MCF 10A (cell line): ENCODE measurements at regions not wholly inside any gene's neighbourhood (a gene's known extent, or its start where the extent isn't known, plus 50 kb on each side); places are given as distances from the start of the nearest gene placed in this dataset.

Source experiments
- BruUV-seq: library from RNA; stranded (reverse); fragments of 400-500 nt; replicated peaks from 2 replicates; lab custom pipeline; 2021; lab: Mats Ljungman, UMichigan
- CTCF ChIA-PET: fragments of 300-600 bp; sonication (Branson Sonifier 250); formaldehyde crosslinking; extraction: SDS; loops from one replicate; lab custom pipeline; 2021; ENCODE audit warnings: antibody characterized with exemption, inconsistent platforms; lab: Yijun Ruan, JAX
- POLR2A ChIA-PET: fragments of 300-600, 350-650 bp; sonication (Branson Sonifier 250); formaldehyde crosslinking; extraction: SDS; loops from one replicate; lab custom pipeline; 2020; ENCODE audit warnings: antibody characterized with exemption, inconsistent platforms; lab: Yijun Ruan, JAX
- DNase-seq: peaks from one replicate; pipeline ENCODE4 v3.0.0-alpha.2; 2018; ENCODE audit not compliant: unreplicated experiment
- H3K27ac Mint-ChIP-seq: one replicate; pipeline ENCODE4 v1.8.0; 2022; ENCODE audit warnings: mild to moderate bottlenecking, low read depth, mixed read lengths; ENCODE audit not compliant: unreplicated experiment
- H3K27me3 Mint-ChIP-seq: one replicate; pipeline ENCODE4 v1.8.0; 2022; ENCODE audit warnings: mixed read lengths; ENCODE audit not compliant: insufficient read depth, unreplicated experiment
- H3K36me3 Mint-ChIP-seq: one replicate; pipeline ENCODE4 v1.8.0; 2022; ENCODE audit warnings: mild to moderate bottlenecking, moderate library complexity, mixed read lengths; ENCODE audit not compliant: insufficient read depth, unreplicated experiment
- H3K4me1 Mint-ChIP-seq: one replicate; pipeline ENCODE4 v1.8.0; 2022; ENCODE audit warnings: mixed read lengths; ENCODE audit not compliant: insufficient read depth, unreplicated experiment
- H3K4me3 Mint-ChIP-seq: one replicate; pipeline ENCODE4 v1.8.0; 2022; ENCODE audit warnings: mild to moderate bottlenecking, moderate library complexity, mixed read lengths; ENCODE audit not compliant: unreplicated experiment
- H3K9me3 Mint-ChIP-seq: one replicate; pipeline ENCODE4 v1.8.0; 2022; ENCODE audit warnings: mixed read lengths; ENCODE audit not compliant: unreplicated experiment
- intact Hi-C: fragments of 100-400 bp; cut with micrococcal nuclease; formaldehyde crosslinking; loops from 2 replicates; pipeline ENCODE4 v1.14.1; 2022
- TF ChIP-seq, protein P1 (sequence below): fragments of 200-600 bp; IDR thresholded peaks from one replicate; pipeline ENCODE4 v1.8.0; 2022; ENCODE audit warnings: antibody characterized with exemption, mild to moderate bottlenecking; ENCODE audit not compliant: unreplicated experiment

GRCh38 chr5:125337294-125337693 is 590.9 kb upstream of the ZNF608 start:
- intact Hi-C loops: loop anchor here (10.0 kb wide), 1 partner anchor 592 kb away; the partner anchor contains the start of gene ZNF608
- Mint-ChIP-seq H3K27ac (no peak overlapping the region), H3K27me3 (no peaks in the 10 kb centered on the region), H3K4me1 (no peaks in the 10 kb centered on the region), H3K9me3 (no peaks in the 10 kb centered on the region), H3K36me3 (no peaks in the 10 kb centered on the region), H3K4me3 (no peak overlapping the region)
- POLR2A ChIA-PET: no interaction called here
- TF ChIP-seq, protein P1, sequence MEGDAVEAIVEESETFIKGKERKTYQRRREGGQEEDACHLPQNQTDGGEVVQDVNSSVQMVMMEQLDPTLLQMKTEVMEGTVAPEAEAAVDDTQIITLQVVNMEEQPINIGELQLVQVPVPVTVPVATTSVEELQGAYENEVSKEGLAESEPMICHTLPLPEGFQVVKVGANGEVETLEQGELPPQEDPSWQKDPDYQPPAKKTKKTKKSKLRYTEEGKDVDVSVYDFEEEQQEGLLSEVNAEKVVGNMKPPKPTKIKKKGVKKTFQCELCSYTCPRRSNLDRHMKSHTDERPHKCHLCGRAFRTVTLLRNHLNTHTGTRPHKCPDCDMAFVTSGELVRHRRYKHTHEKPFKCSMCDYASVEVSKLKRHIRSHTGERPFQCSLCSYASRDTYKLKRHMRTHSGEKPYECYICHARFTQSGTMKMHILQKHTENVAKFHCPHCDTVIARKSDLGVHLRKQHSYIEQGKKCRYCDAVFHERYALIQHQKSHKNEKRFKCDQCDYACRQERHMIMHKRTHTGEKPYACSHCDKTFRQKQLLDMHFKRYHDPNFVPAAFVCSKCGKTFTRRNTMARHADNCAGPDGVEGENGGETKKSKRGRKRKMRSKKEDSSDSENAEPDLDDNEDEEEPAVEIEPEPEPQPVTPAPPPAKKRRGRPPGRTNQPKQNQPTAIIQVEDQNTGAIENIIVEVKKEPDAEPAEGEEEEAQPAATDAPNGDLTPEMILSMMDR: no peak
- CTCF ChIA-PET: no interaction called here
- DNase-seq: no peak
- no TSS peak for BruUV-seq

DNA sequence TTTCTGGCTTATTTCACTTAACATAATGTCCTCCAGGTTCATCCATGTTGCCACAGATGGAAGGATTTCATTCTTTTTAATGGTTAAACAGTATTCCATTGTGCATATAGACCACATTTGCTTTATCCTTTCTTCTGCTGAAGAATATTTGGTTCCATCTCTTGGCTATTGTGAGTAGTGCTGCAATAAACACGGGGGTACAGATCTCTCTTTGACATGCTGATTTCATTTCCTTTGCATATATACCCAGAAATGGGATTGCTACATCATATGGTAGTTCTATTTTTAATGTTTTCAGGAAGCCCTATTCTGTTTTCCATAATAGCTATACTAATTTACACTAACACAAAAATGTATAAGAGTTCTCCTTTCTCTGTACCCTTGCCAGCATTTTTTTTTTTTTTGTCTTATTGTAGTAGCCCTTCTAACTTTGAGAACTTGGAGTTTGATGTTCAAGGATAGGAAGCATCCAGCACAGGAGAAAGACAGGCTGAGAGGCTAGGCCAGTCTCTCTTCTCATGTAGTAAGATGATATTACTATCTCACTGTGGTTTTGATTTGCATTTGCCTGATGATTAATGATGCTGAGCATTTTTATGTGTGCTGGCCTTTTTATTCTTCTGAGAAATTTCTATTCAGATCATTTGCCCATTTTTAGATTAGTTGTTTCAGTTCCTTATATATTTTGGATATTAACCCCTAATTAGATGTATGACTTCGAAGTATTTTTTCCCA is 592.2 kb upstream of the ZNF608 start:
- ChIA-PET POLR2A (interaction anchor here (0.6 kb wide), 1 partner anchor 304 kb away, joined by 3 read pairs; no protein-coding TSS in a partner anchor), CTCF (no interaction called here)
- no peak for DNase-seq
- H3K4me1 Mint-ChIP-seq: no peaks in the 10 kb centered on the region
- no peaks in the 10 kb centered on the region for H3K9me3 Mint-ChIP-seq
- TF ChIP-seq, protein P1: peak; percentile 13
- no peaks in the 10 kb centered on the region for H3K36me3 Mint-ChIP-seq
- intact Hi-C loops: loop anchor here (10.0 kb wide), 1 partner anchor 594 kb away; the partner anchor contains the start of gene ZNF608
- no peaks in the 10 kb centered on the region for H3K27me3 Mint-ChIP-seq
- no peak overlapping the region for H3K27ac Mint-ChIP-seq
- no TSS peak for BruUV-seq
- H3K4me3 Mint-ChIP-seq: no peak overlapping the region

DNA sequence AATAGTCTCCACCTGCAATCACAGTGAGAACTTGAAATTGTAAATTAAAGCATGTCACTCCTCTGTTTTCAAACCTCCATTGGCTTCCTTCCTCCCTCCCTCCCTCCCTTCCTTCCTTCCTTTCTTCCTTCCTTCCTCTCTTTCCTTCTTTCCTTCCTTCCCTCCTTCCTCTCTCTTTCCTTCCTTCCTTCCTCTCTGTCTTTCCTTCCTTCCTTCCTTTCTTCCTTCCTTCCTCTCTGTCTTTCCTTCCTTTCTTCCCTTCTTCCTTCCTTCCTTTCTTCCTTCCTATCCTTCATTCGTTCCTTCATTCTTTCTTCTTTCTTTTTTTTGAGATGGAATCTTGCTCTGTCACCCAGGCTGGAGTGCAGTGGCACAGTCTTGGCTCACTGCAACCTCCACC is 595.0 kb upstream of the ZNF608 start:
- no peaks in the 10 kb centered on the region for H3K27me3 Mint-ChIP-seq
- TF ChIP-seq, protein P1: no peak
- ChIA-PET CTCF (no interaction called here), POLR2A (no interaction called here)
- H3K4me3 Mint-ChIP-seq: no peak overlapping the region
- H3K36me3 Mint-ChIP-seq: no peaks in the 10 kb centered on the region
- H3K4me1 Mint-ChIP-seq: no peaks in the 10 kb centered on the region
- BruUV-seq: no TSS peak
- no peak overlapping the region for H3K27ac Mint-ChIP-seq
- no peaks in the 10 kb centered on the region for H3K9me3 Mint-ChIP-seq
- DNase-seq: no peak
- intact Hi-C loops: no loop called here

GRCh38 chr5:125343015-125343414 is 596.6 kb upstream of the ZNF608 start:
- H3K4me3 Mint-ChIP-seq: no peak overlapping the region
- H3K36me3 Mint-ChIP-seq: no peaks in the 10 kb centered on the region
- DNase-seq: no peak
- intact Hi-C loops: no loop called here
- no peaks in the 10 kb centered on the region for H3K9me3 Mint-ChIP-seq
- no peaks in the 10 kb centered on the region for H3K27me3 Mint-ChIP-seq
- no peaks in the 10 kb centered on the region for H3K4me1 Mint-ChIP-seq
- H3K27ac Mint-ChIP-seq: no peak overlapping the region
- ChIA-PET CTCF (no interaction called here), POLR2A (interaction anchor here (0.8 kb wide), 1 partner anchor 1462 kb away, joined by 3 read pairs; no protein-coding TSS in a partner anchor)
- TF ChIP-seq, protein P1: no peak
- no TSS peak for BruUV-seq
